ENCODE measurements at regions not wholly inside any gene's neighbourhood (a gene's known extent, or its start where the extent isn't known, plus 50 kb on each side); places are given as distances from the start of the nearest gene placed in this dataset.
"Not testable (repeated sequence)": the region's sequence is repeated elsewhere in the genome, so short reads cannot be mapped to it uniquely, and the experiment has no call there.

DNA sequence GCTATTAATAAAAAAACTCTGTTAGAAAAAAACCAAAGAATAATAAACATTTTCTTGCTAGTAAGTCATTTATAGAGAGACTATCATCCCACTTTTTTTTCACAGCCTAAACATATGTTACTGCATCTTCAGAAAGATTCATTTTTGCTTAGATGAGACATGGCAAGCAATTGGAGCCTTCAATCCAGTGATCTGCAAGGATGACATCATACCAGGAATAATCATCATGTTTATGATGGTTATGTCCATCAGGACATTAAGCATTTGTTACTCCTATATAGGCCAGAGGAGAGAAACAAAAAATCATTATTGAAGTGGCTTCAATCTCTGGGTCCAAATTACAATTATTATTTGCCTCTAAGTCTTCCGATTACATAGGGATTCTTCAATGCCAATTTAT lies 626.3 kb upstream of the CCNG1 start:
- ATAC-seq: no peak

GRCh38 chr5:162816816-162817215 lies 620.6 kb upstream of the CCNG1 start:
- no peak for ATAC-seq

DNA sequence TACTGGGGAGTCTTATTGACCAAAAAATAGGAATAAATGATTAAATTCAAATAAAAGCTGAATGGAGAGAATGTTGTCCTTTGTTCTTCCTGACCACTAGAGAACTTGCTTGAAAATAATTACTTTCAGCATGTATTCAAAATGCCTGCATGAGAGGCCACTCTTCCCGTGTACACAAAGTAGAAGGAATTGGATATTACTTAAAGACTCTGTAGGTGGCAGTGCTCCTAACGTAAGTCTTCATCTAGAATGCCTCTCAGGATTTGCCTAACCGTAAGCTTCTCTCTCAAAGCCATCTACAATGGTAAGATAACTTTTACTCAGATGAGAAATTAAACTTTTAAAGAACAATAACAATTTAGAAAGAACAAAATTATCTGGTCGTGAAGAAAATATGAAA lies 620.0 kb upstream of the CCNG1 start:
- no peak for ATAC-seq

DNA sequence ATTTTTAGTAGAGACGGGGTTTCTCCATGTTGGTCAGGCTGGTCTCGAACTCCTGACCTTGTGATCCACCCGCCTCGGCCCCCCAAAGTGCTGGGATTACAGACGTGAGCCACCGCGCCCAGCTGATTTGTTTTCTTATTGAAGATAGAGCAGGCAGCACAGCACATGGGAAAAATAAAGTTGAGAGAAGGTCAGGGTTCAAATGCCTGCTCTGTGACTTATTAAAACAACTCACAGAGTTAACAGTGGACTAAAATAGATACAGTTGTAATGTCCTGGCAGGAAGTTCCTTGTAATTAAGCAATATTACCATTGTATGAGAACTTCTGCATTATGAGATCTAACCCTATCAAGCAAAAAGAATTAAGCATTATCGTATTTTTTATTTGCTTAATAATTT lies 615.7 kb upstream of the CCNG1 start:
- not testable (repeated sequence) for ATAC-seq

GRCh38 chr5:162824360-162824759 lies 613.0 kb upstream of the CCNG1 start:
- no peak for ATAC-seq

DNA sequence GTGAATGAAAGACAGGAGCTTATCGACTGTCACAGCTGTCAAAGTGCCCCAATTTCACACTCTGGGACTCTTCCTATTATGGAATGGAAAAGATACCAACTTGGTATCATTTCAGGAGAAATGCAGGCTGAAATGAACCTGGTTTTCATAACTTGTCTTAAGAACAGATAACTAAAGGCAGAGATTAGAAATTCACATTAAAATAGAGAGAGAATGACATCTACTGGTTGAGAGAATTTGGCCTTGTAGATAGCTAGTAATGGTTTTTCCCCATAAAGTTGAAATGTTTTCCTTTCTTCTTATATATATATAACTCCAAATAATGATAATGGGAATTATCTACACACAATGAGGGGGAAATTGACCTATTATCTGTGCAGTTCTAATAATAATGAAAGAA lies 600.2 kb upstream of the CCNG1 start:
- ATAC-seq: no peak

DNA sequence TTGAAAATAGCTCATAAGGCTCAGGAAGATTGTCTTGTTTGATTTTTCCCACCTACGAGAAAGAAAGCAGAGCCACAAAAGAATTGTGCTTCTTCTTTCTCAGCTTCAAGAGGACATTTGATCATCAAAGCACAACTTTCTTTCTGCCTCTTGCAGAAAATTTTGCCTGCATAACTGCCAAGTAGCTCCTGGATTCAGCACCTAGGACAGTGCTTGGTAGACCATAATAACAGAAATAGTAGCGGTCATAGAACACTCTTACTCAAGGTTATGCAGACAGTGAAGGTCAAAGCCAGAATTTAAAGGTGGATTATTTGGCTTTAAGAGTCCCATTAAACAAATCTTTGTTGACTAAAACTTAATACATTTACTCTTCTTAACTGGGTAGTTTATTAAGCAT lies 594.7 kb upstream of the CCNG1 start:
- no peak for ATAC-seq

DNA sequence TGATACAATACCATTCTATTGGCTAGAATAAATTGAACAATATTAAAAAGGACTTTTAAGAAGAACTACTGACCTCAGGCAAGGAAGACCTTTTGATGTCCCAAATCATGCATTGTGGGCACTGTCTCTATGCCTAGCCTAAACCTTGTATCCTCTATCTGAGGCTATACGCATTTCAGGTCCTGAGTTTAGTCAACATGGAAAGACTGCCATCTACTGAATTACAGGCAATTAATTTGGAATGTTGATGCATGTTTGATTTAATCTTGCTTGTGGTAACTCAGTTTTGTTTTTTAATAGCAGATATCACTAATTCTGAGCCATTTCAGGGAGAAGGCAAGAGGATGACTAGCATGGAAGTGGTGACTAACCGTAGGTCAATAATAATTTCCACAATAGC lies 585.3 kb upstream of the CCNG1 start:
- ATAC-seq: no peak

- no peak for ATAC-seq
These were observed 578.6 kb upstream of the CCNG1 start for GRCh38 chr5:162858770-162859169.

GRCh38 chr5:162870966-162871365 lies 566.4 kb upstream of the CCNG1 start:
- ATAC-seq: no peak

DNA sequence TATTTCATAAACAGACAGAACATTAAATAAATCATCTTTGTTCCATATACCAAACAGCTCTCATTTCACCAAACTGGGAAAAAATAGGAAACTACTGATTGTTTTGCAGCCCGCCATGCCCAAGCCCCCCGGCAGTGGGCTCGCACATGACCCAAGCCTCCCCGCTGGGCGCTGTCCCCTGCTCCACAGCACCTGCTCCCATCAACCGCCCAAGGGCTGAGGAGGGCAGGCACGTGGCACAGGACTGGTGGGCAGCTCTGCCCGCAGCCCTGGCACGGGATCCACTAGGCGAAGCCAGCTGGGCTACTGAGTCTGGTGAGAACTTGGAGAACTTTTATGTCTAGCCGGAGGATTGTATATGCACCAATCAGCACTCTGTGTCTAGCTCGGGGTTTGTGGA lies 554.8 kb upstream of the CCNG1 start:
- no peak for ATAC-seq

GRCh38 chr5:162886717-162887116 lies 550.7 kb upstream of the CCNG1 start:
- no peak for ATAC-seq

- ATAC-seq: no peak
These were observed 549.1 kb upstream of the CCNG1 start for GRCh38 chr5:162888268-162888667.

GRCh38 chr5:162911873-162912272 lies 525.5 kb upstream of the CCNG1 start:
- no peak for ATAC-seq

DNA sequence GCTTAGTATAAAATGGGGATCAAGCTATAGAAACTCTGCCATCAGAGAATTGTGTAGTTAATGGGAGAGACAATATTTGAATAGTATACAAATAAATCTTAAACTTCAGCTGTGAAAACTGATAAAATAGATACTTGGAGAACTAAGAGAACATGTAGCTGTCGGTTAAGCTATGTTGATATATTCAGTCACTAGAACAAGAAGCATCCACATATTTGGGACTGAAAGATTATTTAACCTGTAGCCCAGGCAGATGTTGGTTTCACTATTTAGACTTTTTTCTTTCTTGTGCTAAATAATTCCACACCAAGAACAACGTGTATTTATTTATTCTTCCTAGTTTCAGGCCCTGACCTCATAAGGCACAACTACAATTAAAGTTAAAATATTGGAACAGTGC lies 521.0 kb upstream of the CCNG1 start:
- ATAC-seq: no peak

- ATAC-seq: no peak
These were observed 508.3 kb upstream of the CCNG1 start for GRCh38 chr5:162929104-162929503.

- ATAC-seq: no peak
These were observed 505.9 kb upstream of the CCNG1 start for GRCh38 chr5:162931501-162931900.

DNA sequence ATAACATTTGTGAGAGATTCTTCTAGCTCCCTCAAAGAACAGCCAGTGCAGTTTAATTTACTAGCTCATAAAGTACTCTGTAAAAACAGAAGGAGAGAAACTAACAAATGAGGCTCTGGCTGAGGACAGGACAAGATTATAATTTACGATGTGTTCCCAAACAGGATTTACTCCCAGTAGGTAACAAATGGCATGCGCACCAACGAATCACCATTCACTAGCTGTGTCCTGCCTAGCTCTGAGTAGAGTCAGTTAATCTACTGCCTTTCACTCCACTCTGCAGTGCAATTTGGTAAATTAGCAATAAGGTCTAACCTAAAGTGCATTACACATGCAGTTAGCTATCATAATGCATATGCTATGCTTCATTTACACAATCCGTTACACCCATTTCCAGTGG lies 497.4 kb upstream of the CCNG1 start:
- ATAC-seq: no peak

DNA sequence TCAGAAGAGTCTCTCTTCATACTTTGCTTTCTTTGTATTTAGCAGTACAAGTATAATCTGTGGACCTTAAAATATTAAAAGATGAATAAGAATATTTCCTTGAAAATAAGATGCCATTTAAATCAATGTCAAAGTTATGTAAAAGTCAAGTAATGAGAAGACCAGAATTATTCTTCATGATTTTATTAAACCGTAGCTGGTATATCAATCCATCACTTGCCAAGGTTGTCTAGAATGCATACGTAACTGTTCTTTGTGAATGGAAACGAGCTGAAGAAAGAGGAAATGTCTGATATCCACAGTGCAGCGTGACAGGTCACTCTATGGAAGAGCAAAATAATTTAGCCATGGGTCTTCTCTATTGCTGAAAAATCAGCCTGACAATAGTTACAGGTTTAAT lies 488.7 kb upstream of the CCNG1 start:
- no peak for ATAC-seq

- no peak for ATAC-seq
These were observed 480.8 kb upstream of the CCNG1 start for GRCh38 chr5:162956570-162956969.

DNA sequence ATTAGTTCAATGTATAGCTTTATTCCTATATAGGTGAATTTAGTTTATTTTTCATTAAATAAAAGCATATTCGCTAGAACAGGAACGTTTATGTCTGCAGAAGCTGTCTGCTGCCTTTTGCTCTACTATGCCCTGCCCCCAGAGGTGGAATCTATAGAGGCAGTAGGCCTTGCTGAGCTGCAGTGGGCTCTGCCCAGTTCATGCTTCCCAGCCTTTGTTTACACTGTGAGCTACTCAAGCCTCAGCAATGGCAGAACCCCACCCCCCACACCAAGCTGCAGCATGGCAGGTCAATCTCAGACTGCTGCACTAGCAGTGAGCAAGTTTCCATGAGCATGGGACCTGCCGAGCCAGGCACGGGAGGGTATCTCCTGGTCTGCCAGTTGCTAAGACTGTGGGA lies 473.3 kb upstream of the CCNG1 start:
- not testable (repeated sequence) for ATAC-seq

- ATAC-seq: no peak
These were observed 447.3 kb upstream of the CCNG1 start for GRCh38 chr5:162990063-162990462.

- ATAC-seq: no peak
These were observed 446.4 kb upstream of the CCNG1 start for GRCh38 chr5:162990856-162991497.

GRCh38 chr5:162995568-162995967 lies 441.8 kb upstream of the CCNG1 start:
- ATAC-seq: no peak

DNA sequence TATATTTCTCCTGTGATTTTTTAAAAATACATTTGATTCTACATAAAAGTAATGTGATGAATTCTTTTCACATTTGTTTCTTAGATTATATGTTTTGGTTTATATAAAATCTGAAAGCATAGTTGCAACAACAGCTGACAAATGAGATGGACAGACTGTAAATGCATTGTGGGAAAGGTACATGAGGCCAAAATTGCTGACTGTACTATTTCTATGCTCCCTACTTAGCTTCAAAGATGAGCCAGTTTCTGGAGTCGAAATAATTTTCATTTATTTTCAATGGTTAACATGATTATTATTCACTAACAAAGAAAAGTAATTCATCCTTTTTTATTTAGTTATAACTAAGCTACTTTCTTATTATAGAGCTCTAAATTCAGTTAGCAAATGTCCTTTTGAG lies 441.3 kb upstream of the CCNG1 start:
- no peak for ATAC-seq

- ATAC-seq: no peak
These were observed 431.4 kb upstream of the CCNG1 start for GRCh38 chr5:163005949-163006348.
